ENCODE measurements at regions not wholly inside any gene's neighbourhood (a gene's known extent, or its start where the extent isn't known, plus 50 kb on each side); places are given as distances from the start of the nearest gene placed in this dataset.

DNA sequence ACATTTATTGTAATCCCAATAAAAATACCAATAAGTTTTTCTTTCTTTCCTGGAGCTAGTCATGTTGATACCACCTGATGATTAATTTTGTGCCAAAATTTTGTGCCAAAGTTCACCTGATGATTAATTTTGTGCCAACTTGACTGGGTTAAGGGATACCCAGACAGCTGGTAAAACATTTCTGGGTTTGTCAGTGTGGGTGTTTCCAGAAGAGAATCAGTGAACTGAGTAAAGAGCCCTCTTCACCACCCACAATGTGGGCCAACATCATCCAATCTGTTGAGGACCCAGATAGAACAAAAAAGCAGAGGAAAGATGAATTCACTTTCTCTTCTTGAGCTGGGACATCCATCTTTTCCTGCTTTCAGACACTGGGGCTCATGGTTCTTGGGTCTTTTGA, 292.9 kb downstream of the LMO7 start:
- TF ChIP-seq, protein P1, sequence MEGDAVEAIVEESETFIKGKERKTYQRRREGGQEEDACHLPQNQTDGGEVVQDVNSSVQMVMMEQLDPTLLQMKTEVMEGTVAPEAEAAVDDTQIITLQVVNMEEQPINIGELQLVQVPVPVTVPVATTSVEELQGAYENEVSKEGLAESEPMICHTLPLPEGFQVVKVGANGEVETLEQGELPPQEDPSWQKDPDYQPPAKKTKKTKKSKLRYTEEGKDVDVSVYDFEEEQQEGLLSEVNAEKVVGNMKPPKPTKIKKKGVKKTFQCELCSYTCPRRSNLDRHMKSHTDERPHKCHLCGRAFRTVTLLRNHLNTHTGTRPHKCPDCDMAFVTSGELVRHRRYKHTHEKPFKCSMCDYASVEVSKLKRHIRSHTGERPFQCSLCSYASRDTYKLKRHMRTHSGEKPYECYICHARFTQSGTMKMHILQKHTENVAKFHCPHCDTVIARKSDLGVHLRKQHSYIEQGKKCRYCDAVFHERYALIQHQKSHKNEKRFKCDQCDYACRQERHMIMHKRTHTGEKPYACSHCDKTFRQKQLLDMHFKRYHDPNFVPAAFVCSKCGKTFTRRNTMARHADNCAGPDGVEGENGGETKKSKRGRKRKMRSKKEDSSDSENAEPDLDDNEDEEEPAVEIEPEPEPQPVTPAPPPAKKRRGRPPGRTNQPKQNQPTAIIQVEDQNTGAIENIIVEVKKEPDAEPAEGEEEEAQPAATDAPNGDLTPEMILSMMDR (conservative IDR thresholded peaks at IDR 0.05), result no peak

More for the DNA sequence above, 292.9 kb downstream of the LMO7 start:
- no peaks in the 10 kb centered on the region for H3K36me3 Mint-ChIP-seq (ENCODE audit: insufficient read depth in 1 of 3, low read depth in 3 of 3)
- Histone ChIP-seq H2BK5ac (ENCODE audit: insufficient read length, low read length) (no peak overlapping the region), H3K14ac (ENCODE audit: insufficient read depth, low read length) (no peak overlapping the region), H2BK20ac (ENCODE audit: low read depth, low read length, poor library complexity, severe bottlenecking) (no peak overlapping the region), H3K56ac (ENCODE audit: insufficient read length, low read depth, low read length) (no peak overlapping the region), H3K9me3 (ENCODE audit: control insufficient read depth, low read depth, low read length) (no peaks in the 10 kb centered on the region), H4K5ac (ENCODE audit: insufficient read length, low read depth, low read length) (no peak overlapping the region), H3K4me2 (ENCODE audit: insufficient read depth, insufficient read length, low read length) (no peak overlapping the region), H2BK120ac (ENCODE audit: low read depth, low read length, poor library complexity, severe bottlenecking) (no peak overlapping the region), H3K27me3 (ENCODE audit: insufficient read depth, low read length) (no peaks in the 10 kb centered on the region), H3K79me1 (ENCODE audit: insufficient read depth, low read depth, low read length, poor library complexity, severe bottlenecking) (no peaks in the 10 kb centered on the region), H3K18ac (ENCODE audit: insufficient read length, low read depth, low read length) (no peak overlapping the region), H2AK5ac (ENCODE audit: insufficient read length, low read length) (no peak overlapping the region), H3K4me1 (ENCODE audit: insufficient read depth, low read length) (no peaks in the 10 kb centered on the region), H3K23ac (ENCODE audit: insufficient read length, low read depth, low read length) (no peak overlapping the region), H2BK12ac (ENCODE audit: insufficient read length, low read depth, low read length) (no peak overlapping the region), H4K91ac (ENCODE audit: insufficient read length, low read depth, low read length) (no peak overlapping the region), H3K9ac (ENCODE audit: extremely low read depth, insufficient read length, low read length) (no peak overlapping the region), H3K23me2 (ENCODE audit: insufficient read length, low read depth, low read length, poor library complexity, severe bottlenecking) (no peaks in the 10 kb centered on the region), H3K79me2 (ENCODE audit: insufficient read depth, low read length) (no peaks in the 10 kb centered on the region), H3T11ph (ENCODE audit: low read length) (no peak overlapping the region), H3K4ac (ENCODE audit: low read depth, low read length) (no peak overlapping the region), H3K27ac (ENCODE audit: insufficient read length, low read depth, low read length) (no peak overlapping the region), H2BK15ac (ENCODE audit: low read depth, low read length) (no peak overlapping the region), H2AFZ (ENCODE audit: low read length) (no peak overlapping the region), H4K20me1 (ENCODE audit: control insufficient read depth, insufficient read depth, insufficient read length) (no peaks in the 10 kb centered on the region), H4K8ac (replicated peaks; ENCODE audit: insufficient read length, low read depth, low read length) (no peak overlapping the region)
- no peaks in the 10 kb centered on the region for H3K27me3 Mint-ChIP-seq (ENCODE audit: low read depth)
- DNase-seq, result no peak
- H3K27ac Mint-ChIP-seq, result no peak overlapping the region
- no peak overlapping the region for H3K4me3 Mint-ChIP-seq
- H3K9me3 Mint-ChIP-seq, result peaks cover 0 to 9% of the 10 kb centered on the region in 2 experiments; a peak in 1 of 5 replicates
- no peaks in the 10 kb centered on the region for H3K4me1 Mint-ChIP-seq
